HG02642 (cell line): ENCODE measurements at regions not wholly inside any gene's neighbourhood (a gene's known extent, or its start where the extent isn't known, plus 50 kb on each side); places are given as distances from the start of the nearest gene placed in this dataset.

Source experiments
- ATAC-seq: cut with Tn5 transposase; IDR thresholded peaks from one replicate; pipeline ENCODE4 v1.9.1; 2021; ENCODE audit warnings: mild to moderate bottlenecking; ENCODE audit not compliant: unreplicated experiment, poor library complexity

GRCh38 chr9:126230692-126231091 is 95.9 kb upstream of the MVB12B start:
- no peak for ATAC-seq

GRCh38 chr9:126232461-126232860 is 94.2 kb upstream of the MVB12B start:
- no peak for ATAC-seq

DNA sequence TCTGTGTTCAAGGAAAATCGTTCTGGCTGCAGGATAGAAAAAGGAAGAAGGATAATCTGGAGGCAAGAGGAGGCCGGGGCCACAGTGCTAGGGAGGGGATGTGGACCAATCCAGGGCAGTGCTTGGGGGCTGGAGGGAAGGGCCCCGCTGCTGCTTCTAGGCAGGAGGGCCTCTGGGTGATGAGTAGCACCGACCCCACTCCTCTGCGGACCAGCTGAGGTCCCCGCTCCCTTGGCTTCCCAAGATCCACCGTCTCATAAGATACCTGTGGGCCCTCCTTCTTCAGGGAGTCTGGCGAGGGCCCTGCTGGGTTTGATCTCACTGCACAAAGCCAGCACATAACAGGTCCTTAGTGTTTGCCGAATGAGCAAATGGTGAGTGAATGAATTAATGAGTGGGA is 93.5 kb upstream of the MVB12B start:
- no peak for ATAC-seq

DNA sequence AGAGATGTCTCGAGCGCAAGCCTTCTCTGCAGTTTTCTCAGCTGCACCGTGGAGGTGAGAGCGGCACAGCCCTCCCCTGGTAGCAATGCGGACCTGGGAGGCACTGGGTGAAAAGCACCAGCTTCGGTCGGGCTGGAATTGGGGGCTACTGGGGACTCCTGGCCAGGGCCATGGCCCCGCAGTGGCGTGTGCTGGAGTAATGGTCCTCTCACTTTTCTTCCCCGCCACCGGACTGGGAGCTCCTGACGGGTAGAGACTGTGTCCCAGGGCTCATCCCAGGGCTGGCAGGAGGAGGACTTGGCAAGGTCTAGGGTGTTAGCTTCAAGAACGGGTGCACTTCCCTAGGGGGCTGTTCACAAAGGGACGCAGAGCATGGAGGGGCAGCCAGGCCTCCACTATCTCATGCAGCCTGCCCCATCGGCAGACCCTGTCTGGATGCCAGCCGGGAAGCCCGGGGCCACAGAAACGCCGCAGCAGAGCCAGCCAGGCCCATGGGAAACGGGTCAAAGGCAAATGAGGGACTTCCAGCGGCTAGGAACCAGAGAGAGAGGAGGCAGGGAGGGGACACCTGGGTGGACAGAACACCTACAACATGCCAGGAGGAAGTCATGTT is 92.6 kb upstream of the MVB12B start:
- no peak for ATAC-seq

DNA sequence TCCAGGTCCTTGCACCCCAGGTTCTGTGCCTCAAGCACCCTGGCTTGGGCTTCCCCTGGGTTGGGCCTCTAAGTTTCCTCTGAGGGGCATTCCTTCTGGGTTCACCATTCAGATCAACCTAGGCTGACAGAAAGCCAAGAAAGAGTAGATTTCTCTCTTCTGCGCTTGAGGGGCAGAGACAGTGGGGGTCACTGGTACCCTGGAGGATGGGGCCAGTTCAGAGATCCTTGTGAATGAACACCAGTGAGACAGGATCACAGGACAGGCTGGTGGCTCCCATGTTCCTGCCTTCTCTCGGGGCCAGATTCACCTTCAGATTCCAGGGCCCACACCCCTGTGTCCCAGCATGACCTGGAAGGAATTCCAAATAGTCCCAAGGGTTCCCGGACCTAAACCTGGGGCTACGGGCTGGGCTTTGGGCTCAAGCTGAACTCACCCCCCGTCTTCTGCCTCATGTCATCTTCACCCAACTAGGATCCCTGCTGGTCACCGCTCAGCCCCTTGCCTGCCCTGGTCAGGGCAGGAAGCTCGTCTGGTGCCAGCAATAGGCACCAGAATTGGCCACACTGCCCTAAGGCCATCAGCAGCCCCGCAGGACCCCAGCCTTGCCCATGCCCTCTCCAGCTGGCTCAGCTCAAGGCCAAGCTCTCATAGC is 91.8 kb upstream of the MVB12B start:
- ATAC-seq: no peak

- no peak for ATAC-seq
Measured at GRCh38 chr9:126235336-126236243, 91.0 kb upstream of the MVB12B start.

DNA sequence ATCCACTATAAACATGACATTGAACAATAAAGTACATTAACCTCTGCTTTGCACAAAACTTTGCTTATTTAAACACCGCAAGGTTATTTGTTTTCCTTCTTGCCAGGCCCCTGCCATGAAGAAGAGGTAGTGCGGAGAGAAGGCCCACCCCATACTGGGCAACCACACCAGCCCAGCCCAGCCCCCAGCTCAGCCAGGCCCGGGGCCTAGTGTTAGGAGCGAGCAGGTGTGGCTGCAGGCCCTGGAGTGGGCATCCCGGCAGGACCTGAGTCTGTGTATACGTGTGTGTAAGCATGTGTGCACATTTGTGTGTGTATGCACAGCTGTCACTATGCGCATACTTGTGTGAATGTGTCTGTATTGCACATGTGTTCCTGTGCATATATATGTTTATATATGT is 90.4 kb upstream of the MVB12B start:
- no peak for ATAC-seq

DNA sequence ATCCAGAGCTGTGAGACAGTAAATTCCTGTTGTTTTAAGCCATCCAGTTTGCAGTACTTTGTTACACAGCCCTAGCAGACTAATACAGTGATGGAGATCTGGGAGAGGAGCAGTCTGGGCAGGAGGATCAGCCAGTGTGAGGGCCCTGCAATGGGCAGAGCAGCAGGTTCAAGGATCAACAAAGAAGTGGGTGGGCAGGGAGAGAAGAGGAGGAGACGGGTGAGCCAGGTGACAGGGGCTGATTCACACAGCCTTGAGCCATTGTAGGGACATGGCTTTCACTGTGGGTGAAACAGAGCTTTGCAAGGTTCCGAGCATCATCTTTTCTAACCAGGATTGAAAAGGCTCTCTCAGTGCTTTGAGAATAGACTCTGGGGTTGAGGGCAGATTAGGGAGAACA is 88.2 kb upstream of the MVB12B start:
- ATAC-seq: no peak

GRCh38 chr9:126239515-126239914 is 87.1 kb upstream of the MVB12B start:
- no peak for ATAC-seq

- no peak for ATAC-seq
Measured at GRCh38 chr9:126240835-126241234, 85.8 kb upstream of the MVB12B start.

DNA sequence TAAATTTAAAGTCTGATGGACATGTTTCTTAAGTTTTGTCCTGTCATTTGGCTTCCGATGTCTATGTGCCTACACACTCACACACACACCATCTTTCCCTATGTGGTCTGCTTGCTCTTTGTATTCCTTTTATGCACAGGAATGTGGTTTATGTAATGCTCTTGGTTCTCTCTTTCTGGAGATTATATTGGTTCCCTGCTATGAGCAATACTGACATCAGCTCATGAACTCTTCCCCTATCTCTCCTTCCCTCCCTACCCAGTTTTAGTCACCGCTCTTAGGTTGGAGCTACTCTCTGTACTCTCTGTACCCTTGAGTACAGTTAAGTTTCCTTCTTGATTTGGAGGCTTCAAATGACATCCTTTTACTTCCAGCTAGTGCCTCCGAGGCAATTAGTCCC is 77.9 kb upstream of the MVB12B start:
- ATAC-seq: no peak

DNA sequence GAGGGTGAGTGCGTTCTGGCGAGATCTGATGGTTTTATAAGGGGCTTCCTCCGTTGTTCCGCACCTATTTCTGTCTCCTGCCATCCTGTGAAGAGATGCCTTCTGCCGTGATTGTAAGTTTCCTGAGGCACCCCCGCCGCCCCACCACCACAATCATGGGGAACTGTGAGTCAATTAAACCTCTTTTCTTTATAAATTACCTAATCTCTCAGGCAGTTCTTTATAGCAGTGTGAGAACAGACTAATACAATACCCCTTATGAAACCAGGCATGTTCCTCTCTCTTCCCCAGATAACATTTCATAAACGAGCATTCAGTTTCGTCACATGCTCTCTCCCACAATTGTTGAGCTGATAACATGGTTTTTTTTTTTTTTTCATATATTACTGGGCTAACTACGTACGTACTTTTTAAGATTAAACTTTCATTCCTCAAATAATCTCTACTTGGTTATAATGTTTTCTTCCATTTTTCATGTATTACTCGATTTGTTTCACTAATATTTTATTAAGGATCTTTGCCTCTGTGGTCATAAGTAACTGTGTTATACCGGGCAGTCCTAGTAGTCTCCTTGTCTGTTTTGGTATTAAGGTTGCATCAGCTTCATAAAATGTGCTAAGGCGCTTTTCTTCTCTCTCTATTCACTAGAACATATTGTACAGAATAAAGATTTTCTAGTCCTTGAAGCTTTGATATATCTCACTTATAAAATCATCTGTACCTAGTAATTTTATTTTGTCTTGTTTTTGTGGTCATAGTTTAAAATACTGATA is 64.9 kb upstream of the MVB12B start:
- ATAC-seq: no peak

- ATAC-seq: no peak
Measured at GRCh38 chr9:126262738-126263137, 63.9 kb upstream of the MVB12B start.

GRCh38 chr9:126270556-126270955 is 56.1 kb upstream of the MVB12B start:
- no peak for ATAC-seq

GRCh38 chr9:126275386-126276001 is 51.1 kb upstream of the MVB12B start:
- no peak for ATAC-seq

- ATAC-seq: no peak
Measured at GRCh38 chr9:126276056-126276728, 50.4 kb upstream of the MVB12B start.
